ENCODE measurements at regions not wholly inside any gene's neighbourhood (a gene's known extent, or its start where the extent isn't known, plus 50 kb on each side); places are given as distances from the start of the nearest gene placed in this dataset.

- Histone ChIP-seq H4K20me1 (replicated peaks in 1 of 2; ENCODE audit: control insufficient read depth in 1 of 2, insufficient read depth in 2 of 2, low read length in 2 of 2) (no peaks in the 10 kb centered on the region), H3K79me2 (ENCODE audit: control insufficient read depth in 1 of 2, insufficient read depth in 2 of 2, low read length in 2 of 2) (no peaks in the 10 kb centered on the region), H3K4me1 (replicated peaks in 1 of 4; ENCODE audit: control insufficient read depth in 3 of 4, insufficient read depth in 4 of 4, low read length in 3 of 4) (no peaks in the 10 kb centered on the region; a peak in 1 of 7 replicates), H3K23me2 (ENCODE audit: low read depth, low read length) (no peaks in the 10 kb centered on the region), H2BK5ac (ENCODE audit: low read depth, low read length) (no peak overlapping the region), H3K27me3 (replicated peaks in 1 of 4; ENCODE audit: control insufficient read depth in 3 of 4, extremely low read depth in 1 of 4, insufficient read depth in 3 of 4, low read length in 3 of 4) (no peaks in the 10 kb centered on the region), H3K23ac (ENCODE audit: insufficient read length) (no peak overlapping the region), H2BK120ac (replicated peaks; ENCODE audit: low read depth, low read length) (no peak overlapping the region), H3K18ac (ENCODE audit: extremely low read depth, low read length) (no peak overlapping the region), H3K9me3 (ENCODE audit: insufficient read depth in 2 of 2, low read depth in 1 of 2, low read length in 1 of 2) (no peaks in the 10 kb centered on the region), H3K56ac (replicated peaks; ENCODE audit: insufficient read length, low read depth, low read length) (no peak overlapping the region), H4K5ac (ENCODE audit: insufficient read length, low read depth, low read length) (no peak overlapping the region), H2AK5ac (ENCODE audit: low read depth, low read length) (no peak overlapping the region), H2AFZ (ENCODE audit: low read length) (no peak overlapping the region), H3K79me1 (ENCODE audit: low read depth, low read length) (no peaks in the 10 kb centered on the region), H3K36me3 (ENCODE audit: control insufficient read depth in 2 of 4, insufficient read depth in 4 of 4, low read length in 3 of 4) (no peaks in the 10 kb centered on the region), H3K4me3 (ENCODE audit: extremely low read depth in 1 of 4, insufficient read depth in 2 of 4, low read depth in 3 of 4, low read length in 4 of 4) (no peak overlapping the region), H4K8ac (ENCODE audit: extremely low read depth, insufficient read depth, low read length) (no peak overlapping the region), H3K14ac (ENCODE audit: insufficient read length) (no peak overlapping the region), H3K27ac (ENCODE audit: low read depth, low read length) (no peak overlapping the region), H3K4me2 (ENCODE audit: insufficient read depth in 1 of 2, low read depth in 2 of 2, low read length in 2 of 2) (no peak overlapping the region), H2BK15ac (ENCODE audit: low read length) (no peak overlapping the region), H3K9ac (replicated peaks in 1 of 4; ENCODE audit: extremely low read depth in 1 of 4, low read depth in 3 of 4, low read length in 3 of 4) (no peak overlapping the region), H2BK20ac (ENCODE audit: low read length) (no peak overlapping the region), H2BK12ac (ENCODE audit: low read depth, low read length) (no peak overlapping the region), H4K91ac (replicated peaks; ENCODE audit: insufficient read length, low read length) (no peak overlapping the region), H3K4ac (replicated peaks; ENCODE audit: insufficient read length, low read depth, low read length) (no peak overlapping the region)
- CTCF ChIA-PET (ENCODE audit: partially characterized antibody), result interaction anchor here (1.1 to 1.3 kb wide), 2 partner anchors 70 to 222 kb away, joined by 3 read pairs; no protein-coding TSS in a partner anchor
- POLR2A ChIA-PET (ENCODE audit: partially characterized antibody), result no interaction called here
- 94% methylated on average over 14 of the region's 14 CpGs; no CpG with 5 or more reads in 1 of the 2 experiments for WGBS, 2 experiments (ENCODE audit: extremely low coverage in 1 of 2, insufficient coverage in 1 of 2, insufficient read length in 1 of 2, insufficient replicate concordance in 2 of 2, low coverage in 1 of 2, low lambda C conversion rate in 2 of 2, missing lambda C conversion rate in 1 of 2)
- DNase-seq (ENCODE audit: low read depth in 1 of 2, low spot score in 2 of 2) (peak in 1 of 2 experiments; percentile 7), FAIRE-seq (no peak)
- TF ChIP-seq TAF7 (optimal IDR thresholded peaks at IDR 0.05; ENCODE audit: borderline replicate concordance, low read depth, low read length) (no peak), NRF1 (IDR thresholded peaks at IDR 0.05; ENCODE audit: low read depth, low read length) (no peak), RAD21 (IDR thresholded peaks at IDR 0.05 in 1 of 2, conservative IDR thresholded peaks at IDR 0.05 in 1 of 2; ENCODE audit: low read depth in 2 of 2, low read length in 2 of 2) (no peak), SP1 (IDR thresholded peaks at IDR 0.05; ENCODE audit: low read depth, low read length) (no peak), CTCF (IDR thresholded peaks at IDR 0.05; ENCODE audit: control extremely low read depth in 1 of 3, insufficient read depth in 1 of 3, low read depth in 1 of 3, low read length in 3 of 3) (no peak), EGR1 (IDR thresholded peaks at IDR 0.05; ENCODE audit: borderline replicate concordance, low read depth, low read length) (no peak), JUN (IDR thresholded peaks at IDR 0.05; ENCODE audit: low read depth, low read length) (no peak), SAP30 (IDR thresholded peaks at IDR 0.05; ENCODE audit: insufficient read depth, insufficient replicate concordance, low read length) (no peak), TBP (IDR thresholded peaks at IDR 0.05; ENCODE audit: low read depth, low read length) (no peak), KDM1A (IDR thresholded peaks at IDR 0.05; ENCODE audit: borderline replicate concordance, low read length) (no peak), CREB1 (IDR thresholded peaks at IDR 0.05) (no peak)
Observed at GRCh38 chr20:57991211-57991881, 237.1 kb downstream of the ANKRD60 start.

Measured in H1 (cell line).